HCT116 (cell line): ENCODE measurements at regions not wholly inside any gene's neighbourhood (a gene's known extent, or its start where the extent isn't known, plus 50 kb on each side); places are given as distances from the start of the nearest gene placed in this dataset.

Source experiments
- ATAC-seq: fragments of 200-7000 bp; cut with Tn5 transposase; 2 replicates; pipeline ENCODE4 v1.9.1; 2020; ENCODE audit warnings: mild to moderate bottlenecking, moderate library complexity
- BruUV-seq: library from RNA; stranded (reverse); fragments of 400-500 nt; replicated peaks from 2 replicates; lab custom pipeline; 2021; lab: Mats Ljungman, UMichigan
- CTCF ChIA-PET: fragments of 300-600 bp; sonication (Branson Sonifier 250); formaldehyde crosslinking; loops from one replicate; lab custom pipeline; 2021; ENCODE audit warnings: antibody characterized with exemption; lab: Charles Lee
- POLR2A ChIA-PET: fragments of 300-600, 350-600 bp; sonication (Branson Sonifier 250); formaldehyde crosslinking; loops from one replicate; lab custom pipeline; 2021; ENCODE audit warnings: antibody characterized with exemption; lab: Charles Lee
- RAD21 ChIA-PET, 2 experiments: fragments of 300-600 bp; sonication (Branson Sonifier 250); formaldehyde crosslinking; loops; one replicate each; lab custom pipeline; 2023; ENCODE audit warnings: low total read pairs in 2 of 2; ENCODE audit not compliant: uncharacterized antibody in 2 of 2, unreplicated experiment in 2 of 2, low non-redundant PET in 1 of 2; lab: Charles Lee
- DNase-seq: peaks from one replicate; pipeline ENCODE4 v3.0.0-alpha.2; 2010; ENCODE audit warnings: low read depth, low spot score
- H2AFZ ChIP-seq: fragments of 200-600 bp; shearing (Covaris generic), sonication (generic); 2 replicates; pipeline ENCODE4 v1.6.1; 2017; ENCODE audit warnings: low read depth, mixed run types, mixed read lengths, antibody characterized with exemption, low read length; ENCODE audit not compliant: poor library complexity, severe bottlenecking
- H3K27ac ChIP-seq: 2 replicates; pipeline ENCODE4 v1.5.1; 2012; ENCODE audit warnings: low read depth, low read length
- H3K27me3 ChIP-seq: fragments of 200-600 bp; sonication (generic); 2 replicates; pipeline ENCODE4 v1.6.1; 2016; ENCODE audit warnings: mixed run types, low read length, mixed read lengths; ENCODE audit not compliant: insufficient read depth
- H3K36me3 ChIP-seq, 2 experiments: fragments of 200-500 bp in 1 of 2; fragments of 200-600 bp in 1 of 2; sonication (Bioruptor generic) in 1 of 2; sonication (generic) in 1 of 2; 2 replicates each; pipeline versions ENCODE4 v1.5.1 to v1.6.1; 2014 to 2016; ENCODE audit warnings: low read length in 2 of 2, inconsistent platforms in 1 of 2, mixed read lengths in 1 of 2, mixed run types in 1 of 2; ENCODE audit not compliant: insufficient read depth in 2 of 2, control insufficient read depth in 1 of 2
- H3K4me1 ChIP-seq, 2 experiments: fragments of 200-600 bp in 1 of 2; sonication (generic) in 1 of 2; 2 replicates each; pipeline versions ENCODE4 v1.5.1 to v1.6.1; 2012 to 2017; ENCODE audit warnings: low read length in 2 of 2, inconsistent platforms in 1 of 2, mild to moderate bottlenecking in 1 of 2, mixed read lengths in 1 of 2, mixed run types in 1 of 2, moderate library complexity in 1 of 2; ENCODE audit not compliant: insufficient read depth in 2 of 2, control insufficient read depth in 1 of 2
- H3K4me2 ChIP-seq: fragments of 200-600 bp; sonication (generic); 2 replicates; pipeline ENCODE4 v1.6.1; 2017; ENCODE audit warnings: mixed run types, low read length, mixed read lengths
- H3K4me3 ChIP-seq, 2 experiments: fragments of 200-600 bp in 1 of 2; sonication (generic) in 1 of 2; replicated peaks in 1 of 2; 2 replicates each; pipeline ENCODE4 v1.5.1; 2011 to 2016; ENCODE audit warnings: low read length in 2 of 2, control low read depth in 1 of 2, low read depth in 1 of 2, mild to moderate bottlenecking in 1 of 2, mixed read lengths in 1 of 2, mixed run types in 1 of 2
- H3K79me2 ChIP-seq: fragments of 200-600 bp; sonication (generic); 2 replicates; pipeline ENCODE4 v1.6.1; 2017; ENCODE audit warnings: mild to moderate bottlenecking, mixed run types, low read length, moderate library complexity, mixed read lengths; ENCODE audit not compliant: insufficient read depth
- H3K9ac ChIP-seq: fragments of 200-600 bp; sonication (generic); 2 replicates; pipeline ENCODE4 v1.6.1; 2016; ENCODE audit warnings: low read length, mixed read lengths
- H3K9me2 ChIP-seq: fragments of 200-600 bp; sonication (generic), shearing (Covaris generic); 2 replicates; pipeline ENCODE4 v1.6.1; 2017; ENCODE audit warnings: mixed run types, mild to moderate bottlenecking, moderate library complexity; ENCODE audit not compliant: insufficient read depth
- H3K9me3 ChIP-seq, 2 experiments: fragments of 200-500 bp in 1 of 2; fragments of 200-600 bp in 1 of 2; sonication (Bioruptor generic) in 1 of 2; sonication (generic) in 1 of 2; 2 replicates each; pipeline ENCODE4 v1.6.1; 2014 to 2017; ENCODE audit warnings: low read length in 2 of 2, mixed read lengths in 2 of 2, inconsistent platforms in 1 of 2, low read depth in 1 of 2, mild to moderate bottlenecking in 1 of 2, mixed run types in 1 of 2, moderate library complexity in 1 of 2; ENCODE audit not compliant: control insufficient read depth in 1 of 2, insufficient read depth in 1 of 2
- H4K20me1 ChIP-seq: fragments of 200-600 bp; sonication (generic), shearing (Covaris generic); 2 replicates; pipeline ENCODE4 v1.6.1; 2017; ENCODE audit warnings: mixed run types, mild to moderate bottlenecking, moderate library complexity; ENCODE audit not compliant: insufficient read depth
- CBX3 ChIP-seq: IDR thresholded peaks from 2 replicates; pipeline ENCODE4 v1.6.1; 2012; ENCODE audit warnings: low read depth
- CEBPB ChIP-seq: IDR thresholded peaks from 2 replicates; pipeline ENCODE4 v1.6.1; 2012; ENCODE audit warnings: low read depth
- CTCF ChIP-seq, 3 experiments: fragments of 200-600 bp in 1 of 3; sonication (generic) in 1 of 3; IDR thresholded peaks in 2 of 3; conservative IDR thresholded peaks in 1 of 3; 2 replicates each; pipeline ENCODE4 v1.5.1; 2012 to 2017; ENCODE audit warnings: low read depth in 2 of 3, low read length in 2 of 3, antibody characterized with exemption in 1 of 3, borderline replicate concordance in 1 of 3, control low read depth in 1 of 3, mild to moderate bottlenecking in 1 of 3, mixed read lengths in 1 of 3, mixed run types in 1 of 3, moderate library complexity in 1 of 3; ENCODE audit not compliant: insufficient read depth in 1 of 3
- EGR1 ChIP-seq: IDR thresholded peaks from 2 replicates; pipeline ENCODE4 v1.6.1; 2012; ENCODE audit warnings: low read depth
- ELF1 ChIP-seq: IDR thresholded peaks from 2 replicates; pipeline ENCODE4 v1.6.1; 2012; ENCODE audit warnings: low read depth, borderline replicate concordance
- EZH2 ChIP-seq: fragments of 200-600 bp; sonication (generic); IDR thresholded peaks from 2 replicates; pipeline ENCODE4 v1.6.1; 2017; ENCODE audit warnings: antibody characterized with exemption, mixed run types
- EZH2phosphoT487 ChIP-seq: fragments of 200-600 bp; IDR thresholded peaks from 2 replicates; pipeline ENCODE4 v1.6.1; 2018; ENCODE audit warnings: antibody characterized with exemption, borderline replicate concordance
- FOSL1 ChIP-seq: IDR thresholded peaks from 2 replicates; pipeline ENCODE4 v1.6.1; 2012; ENCODE audit warnings: low read depth
- JUND ChIP-seq: IDR thresholded peaks from 2 replicates; pipeline ENCODE4 v1.6.1; 2012
- MAX ChIP-seq: IDR thresholded peaks from 2 replicates; pipeline ENCODE4 v1.6.1; 2012
- POLR2A ChIP-seq: IDR thresholded peaks from 2 replicates; pipeline ENCODE4 v1.7.0; 2011; ENCODE audit warnings: borderline replicate concordance; ENCODE audit not compliant: insufficient read depth, insufficient read length; ENCODE audit errors: extremely low read depth
- POLR2AphosphoS5 ChIP-seq: IDR thresholded peaks from 2 replicates; pipeline ENCODE4 v1.6.1; 2011; ENCODE audit warnings: mild to moderate bottlenecking, low read depth, low read length, moderate library complexity
- RAD21 ChIP-seq: IDR thresholded peaks from 2 replicates; pipeline ENCODE4 v1.6.1; 2012; ENCODE audit warnings: low read depth, mild to moderate bottlenecking
- SIN3A ChIP-seq: IDR thresholded peaks from 2 replicates; pipeline ENCODE4 v1.6.1; 2012; ENCODE audit warnings: low read depth
- SP1 ChIP-seq: IDR thresholded peaks from 2 replicates; pipeline ENCODE4 v1.6.1; 2012; ENCODE audit warnings: low read depth
- SRF ChIP-seq: IDR thresholded peaks from 2 replicates; pipeline ENCODE4 v1.6.1; 2012; ENCODE audit warnings: low read depth
- TCF7L2 ChIP-seq: IDR thresholded peaks from 2 replicates; pipeline ENCODE4 v1.7.0; 2011; ENCODE audit warnings: borderline replicate concordance, inconsistent platforms; ENCODE audit not compliant: insufficient read depth, insufficient read length; ENCODE audit errors: extremely low read depth
- YY1 ChIP-seq: IDR thresholded peaks from 2 replicates; pipeline ENCODE4 v1.6.1; 2011; ENCODE audit warnings: low read length, low read depth, moderate library complexity, mild to moderate bottlenecking; ENCODE audit not compliant: insufficient replicate concordance; ENCODE audit errors: extremely low read depth
- ZFX ChIP-seq: fragments of 450-650 bp; IDR thresholded peaks from 2 replicates; pipeline ENCODE4 v1.6.1; 2017
- intact Hi-C: fragments of 100-400 bp; cut with micrococcal nuclease; formaldehyde crosslinking; loops from 2 replicates; pipeline ENCODE4 v1.10.0; 2022
- TF ChIP-seq, protein P1 (sequence below): IDR thresholded peaks from 2 replicates; pipeline ENCODE4 v1.6.1; 2012

DNA sequence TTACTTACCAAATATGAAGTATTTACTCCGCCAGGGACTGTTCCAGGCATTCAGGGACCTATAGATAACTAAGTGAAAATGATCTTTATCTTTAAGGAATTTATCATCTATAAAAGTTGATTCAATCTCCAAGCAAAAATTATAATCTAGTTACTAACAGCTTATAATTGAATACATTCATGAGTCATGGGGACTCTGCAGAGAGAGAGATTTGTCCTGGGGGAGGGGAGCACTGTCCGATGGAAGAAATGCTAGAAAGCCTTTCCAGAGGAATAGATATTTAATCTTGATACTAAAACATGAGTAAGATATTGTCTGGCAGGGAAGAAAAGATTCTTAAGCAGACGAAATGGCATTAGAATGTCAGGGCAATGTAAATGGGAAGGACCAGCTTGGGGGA, 139.3 kb downstream of the CD164 start:
- Histone ChIP-seq H3K4me3 (no peak overlapping the region), H4K20me1 (no peaks in the 10 kb centered on the region), H3K4me2 (no peak overlapping the region), H2AFZ (no peak overlapping the region), H3K9me2 (no peaks in the 10 kb centered on the region), H3K9me3 (no peaks in the 10 kb centered on the region), H3K79me2 (no peaks in the 10 kb centered on the region), H3K4me1 (no peaks in the 10 kb centered on the region), H3K27me3 (no peaks in the 10 kb centered on the region), H3K36me3 (no peaks in the 10 kb centered on the region), H3K9ac (no peak overlapping the region), H3K27ac (no peak overlapping the region)
- no peak for ATAC-seq
- ChIA-PET CTCF (no interaction called here), POLR2A (no interaction called here), RAD21 (no interaction called here)
- no peak for TF ChIP-seq CBX3
- TF ChIP-seq, protein P1, sequence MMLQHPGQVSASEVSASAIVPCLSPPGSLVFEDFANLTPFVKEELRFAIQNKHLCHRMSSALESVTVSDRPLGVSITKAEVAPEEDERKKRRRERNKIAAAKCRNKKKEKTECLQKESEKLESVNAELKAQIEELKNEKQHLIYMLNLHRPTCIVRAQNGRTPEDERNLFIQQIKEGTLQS: no peak
- TF ChIP-seq POLR2A: no peak
- no peak for TF ChIP-seq ELF1
- no peak for TF ChIP-seq EZH2phosphoT487
- TF ChIP-seq JUND: no peak
- TF ChIP-seq SP1: no peak
- TF ChIP-seq CTCF (IDR thresholded peaks at IDR 0.05 in 2 of 3, conservative IDR thresholded peaks at IDR 0.05 in 1 of 3; ENCODE audit: borderline replicate concordance in 1 of 3, insufficient read depth in 1 of 3, low read depth in 2 of 3, low read length in 2 of 3): no peak
- no peak for TF ChIP-seq POLR2AphosphoS5
- TF ChIP-seq ZFX: no peak
- TF ChIP-seq CEBPB: no peak
- BruUV-seq: no TSS peak
- DNase-seq: no peak
- intact Hi-C loops: no loop called here

GRCh38 chr6:109242029-109242428, 140.2 kb downstream of the CD164 start:
- Histone ChIP-seq H3K4me3 (no peak overlapping the region), H3K4me2 (no peak overlapping the region), H3K9ac (no peak overlapping the region), H3K36me3 (no peaks in the 10 kb centered on the region), H4K20me1 (no peaks in the 10 kb centered on the region), H3K9me3 (no peaks in the 10 kb centered on the region), H3K4me1 (peaks cover 0 to 3% of the 10 kb centered on the region in 2 experiments; a peak in 2 of 4 replicates), H3K27me3 (no peaks in the 10 kb centered on the region), H3K27ac (no peak overlapping the region), H2AFZ (no peak overlapping the region), H3K79me2 (no peaks in the 10 kb centered on the region), H3K9me2 (no peaks in the 10 kb centered on the region)
- intact Hi-C loops: no loop called here
- no peak for TF ChIP-seq TCF7L2
- TF ChIP-seq ELF1: no peak
- TF ChIP-seq SIN3A: no peak
- TF ChIP-seq FOSL1: no peak
- TF ChIP-seq, protein P1: no peak
- no peak for TF ChIP-seq MAX
- no peak for TF ChIP-seq EZH2phosphoT487
- TF ChIP-seq EZH2: no peak
- no peak for TF ChIP-seq YY1
- no peak for TF ChIP-seq SRF
- TF ChIP-seq ZFX: no peak
- TF ChIP-seq RAD21: no peak
- TF ChIP-seq POLR2A: no peak
- no peak for TF ChIP-seq CBX3
- TF ChIP-seq POLR2AphosphoS5: no peak
- TF ChIP-seq EGR1: no peak
- no peak for TF ChIP-seq SP1
- CTCF ChIA-PET: no interaction called here
- ATAC-seq (no peak), DNase-seq (no peak)
- RAD21 ChIA-PET: no interaction called here
- no TSS peak for BruUV-seq
- POLR2A ChIA-PET: no interaction called here
